SU-DHL-6 (cell line): ENCODE measurements at regions not wholly inside any gene's neighbourhood (a gene's known extent, or its start where the extent isn't known, plus 50 kb on each side); places are given as distances from the start of the nearest gene placed in this dataset.

ENCODE experiments used
- EZH2phosphoT487 ChIP-seq: fragments of 200-600 bp; sonication (generic), shearing (Covaris generic); conservative IDR thresholded peaks from 2 replicates; pipeline ENCODE4 v1.6.1; 2018; ENCODE audit warnings: mild to moderate bottlenecking, antibody characterized with exemption, low read length, moderate library complexity, mixed read lengths
- TF ChIP-seq, protein P1 (sequence below): fragments of 200-600 bp; sonication (generic); IDR thresholded peaks from one replicate; pipeline ENCODE4 v1.5.1; 2017; ENCODE audit warnings: antibody characterized with exemption, mild to moderate bottlenecking, low read length, moderate library complexity; ENCODE audit not compliant: insufficient read depth, poor library complexity, severe bottlenecking

DNA sequence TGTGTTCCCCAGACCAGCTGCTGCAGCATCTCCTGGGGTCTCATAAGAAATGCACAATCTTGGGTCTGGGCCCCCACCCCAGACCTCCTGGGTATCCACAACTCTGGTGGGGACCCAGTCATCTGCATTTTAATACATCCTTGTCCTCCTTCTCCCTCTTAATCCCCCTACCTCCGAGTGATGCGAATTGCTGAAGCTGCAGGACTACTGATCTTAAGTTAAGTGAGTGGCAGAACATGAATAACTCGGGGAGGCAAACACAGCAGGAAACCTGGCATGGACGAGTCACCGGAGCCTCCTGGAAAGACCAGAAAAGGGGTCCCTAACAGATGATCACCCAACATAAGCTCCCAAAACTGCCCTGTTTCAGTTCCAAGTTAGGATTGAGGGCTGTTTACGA lies 283.2 kb upstream of the MGAT5 start:
- TF ChIP-seq, protein P1, sequence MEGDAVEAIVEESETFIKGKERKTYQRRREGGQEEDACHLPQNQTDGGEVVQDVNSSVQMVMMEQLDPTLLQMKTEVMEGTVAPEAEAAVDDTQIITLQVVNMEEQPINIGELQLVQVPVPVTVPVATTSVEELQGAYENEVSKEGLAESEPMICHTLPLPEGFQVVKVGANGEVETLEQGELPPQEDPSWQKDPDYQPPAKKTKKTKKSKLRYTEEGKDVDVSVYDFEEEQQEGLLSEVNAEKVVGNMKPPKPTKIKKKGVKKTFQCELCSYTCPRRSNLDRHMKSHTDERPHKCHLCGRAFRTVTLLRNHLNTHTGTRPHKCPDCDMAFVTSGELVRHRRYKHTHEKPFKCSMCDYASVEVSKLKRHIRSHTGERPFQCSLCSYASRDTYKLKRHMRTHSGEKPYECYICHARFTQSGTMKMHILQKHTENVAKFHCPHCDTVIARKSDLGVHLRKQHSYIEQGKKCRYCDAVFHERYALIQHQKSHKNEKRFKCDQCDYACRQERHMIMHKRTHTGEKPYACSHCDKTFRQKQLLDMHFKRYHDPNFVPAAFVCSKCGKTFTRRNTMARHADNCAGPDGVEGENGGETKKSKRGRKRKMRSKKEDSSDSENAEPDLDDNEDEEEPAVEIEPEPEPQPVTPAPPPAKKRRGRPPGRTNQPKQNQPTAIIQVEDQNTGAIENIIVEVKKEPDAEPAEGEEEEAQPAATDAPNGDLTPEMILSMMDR: no peak
- TF ChIP-seq EZH2phosphoT487: no peak
